ENCODE measurements at regions not wholly inside any gene's neighbourhood (a gene's known extent, or its start where the extent isn't known, plus 50 kb on each side); places are given as distances from the start of the nearest gene placed in this dataset.
"Not testable (repeated sequence)": the region's sequence is repeated elsewhere in the genome, so short reads cannot be mapped to it uniquely, and the experiment has no call there.

DNA sequence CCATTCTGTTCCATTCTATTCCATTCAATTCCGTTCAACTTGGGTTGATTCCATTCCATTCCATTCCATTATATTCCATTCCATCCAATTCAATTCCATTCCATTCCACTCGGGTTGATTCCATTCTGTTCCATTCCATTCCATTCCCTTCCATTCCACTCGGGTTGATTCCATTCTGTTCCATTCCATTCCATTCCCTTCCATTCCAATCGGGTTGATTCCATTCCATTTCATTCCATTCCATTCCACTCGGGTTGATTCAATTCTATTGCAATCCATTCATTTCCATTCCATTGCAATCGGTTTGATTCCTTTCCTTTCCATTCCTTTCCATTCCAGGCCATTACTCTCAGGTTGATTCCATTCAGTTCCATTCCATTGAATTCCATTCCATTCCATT is 1138.4 kb downstream of the RPIA start:
- no peak for DNase-seq (ENCODE audit: low spot score)
- Histone ChIP-seq H3K9me3 (ENCODE audit: low read depth) (peaks cover 25% of the 10 kb centered on the region), H3K27ac (no peak overlapping the region), H3K9me2 (replicated peaks; ENCODE audit: insufficient read depth) (no peaks in the 10 kb centered on the region), H3K36me3 (replicated peaks; ENCODE audit: insufficient read depth, low read depth) (no peaks in the 10 kb centered on the region), H3K79me2 (no peaks in the 10 kb centered on the region), H4K20me1 (ENCODE audit: insufficient read depth, poor library complexity, severe bottlenecking) (no peaks in the 10 kb centered on the region), H3K27me3 (no peaks in the 10 kb centered on the region), H2AFZ (no peak overlapping the region), H3K4me2 (no peak overlapping the region), H3K4me3 (no peak overlapping the region), H3K4me1 (ENCODE audit: insufficient read depth) (no peaks in the 10 kb centered on the region)
- 66% methylated on average over 6 of the region's 6 CpGs for WGBS (ENCODE audit: low lambda C conversion rate, missing lambda C conversion rate)
- TF ChIP-seq EZH2phosphoT487 (IDR thresholded peaks at IDR 0.05; ENCODE audit: low read depth, severe bottlenecking, unreplicated experiment) (no peak), EZH2 (IDR thresholded peaks at IDR 0.05; ENCODE audit: borderline replicate concordance) (no peak)
- TF ChIP-seq, protein P1, sequence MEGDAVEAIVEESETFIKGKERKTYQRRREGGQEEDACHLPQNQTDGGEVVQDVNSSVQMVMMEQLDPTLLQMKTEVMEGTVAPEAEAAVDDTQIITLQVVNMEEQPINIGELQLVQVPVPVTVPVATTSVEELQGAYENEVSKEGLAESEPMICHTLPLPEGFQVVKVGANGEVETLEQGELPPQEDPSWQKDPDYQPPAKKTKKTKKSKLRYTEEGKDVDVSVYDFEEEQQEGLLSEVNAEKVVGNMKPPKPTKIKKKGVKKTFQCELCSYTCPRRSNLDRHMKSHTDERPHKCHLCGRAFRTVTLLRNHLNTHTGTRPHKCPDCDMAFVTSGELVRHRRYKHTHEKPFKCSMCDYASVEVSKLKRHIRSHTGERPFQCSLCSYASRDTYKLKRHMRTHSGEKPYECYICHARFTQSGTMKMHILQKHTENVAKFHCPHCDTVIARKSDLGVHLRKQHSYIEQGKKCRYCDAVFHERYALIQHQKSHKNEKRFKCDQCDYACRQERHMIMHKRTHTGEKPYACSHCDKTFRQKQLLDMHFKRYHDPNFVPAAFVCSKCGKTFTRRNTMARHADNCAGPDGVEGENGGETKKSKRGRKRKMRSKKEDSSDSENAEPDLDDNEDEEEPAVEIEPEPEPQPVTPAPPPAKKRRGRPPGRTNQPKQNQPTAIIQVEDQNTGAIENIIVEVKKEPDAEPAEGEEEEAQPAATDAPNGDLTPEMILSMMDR (IDR thresholded peaks at IDR 0.05; ENCODE audit: poor library complexity): no peak

DNA sequence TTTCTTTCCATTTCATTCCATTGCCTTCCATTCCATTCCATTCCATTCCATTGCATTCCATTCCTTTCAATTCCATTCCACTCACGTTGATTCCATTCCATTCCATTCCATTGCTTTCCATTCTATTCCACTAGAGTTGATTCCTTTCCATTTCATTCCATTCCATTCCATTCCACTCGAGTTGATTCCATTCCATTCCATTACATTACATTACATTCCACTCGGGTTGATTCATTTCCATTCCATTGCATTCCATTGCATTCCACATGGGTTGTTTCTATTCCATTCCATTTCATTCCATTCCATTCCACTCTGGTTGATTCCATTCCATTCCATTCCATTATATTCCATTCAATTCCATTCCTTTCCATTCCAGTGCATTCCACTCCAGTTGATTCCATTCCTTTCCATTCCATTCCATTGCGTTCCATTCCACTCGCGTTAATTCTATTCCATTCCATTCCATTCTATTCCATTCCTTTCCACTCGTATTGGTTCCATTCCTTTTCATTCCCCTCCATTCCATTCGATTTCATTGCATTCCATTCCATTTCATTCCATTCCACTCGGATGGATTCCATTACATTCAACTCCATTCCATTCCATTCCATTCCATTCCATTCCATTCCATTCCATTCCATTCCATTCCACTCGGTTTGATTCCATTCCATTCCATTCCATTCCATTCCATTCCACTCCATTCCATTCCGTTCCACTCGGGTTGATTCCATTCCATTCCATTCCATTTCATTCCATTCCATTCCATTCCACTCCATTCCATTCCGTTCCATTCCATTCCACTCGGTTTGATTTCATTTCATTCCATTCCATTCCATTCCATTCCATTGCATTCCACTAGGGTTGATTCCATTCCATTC is 1139.1 kb downstream of the RPIA start:
- H3K9me3 ChIP-seq (ENCODE audit: low read depth): peaks cover 33% of the 10 kb centered on the region
- not testable (repeated sequence) for H3K4me3 ChIP-seq; H3K36me3 ChIP-seq (replicated peaks; ENCODE audit: insufficient read depth, low read depth); DNase-seq (ENCODE audit: low spot score); H3K27me3 ChIP-seq; H3K9me2 ChIP-seq (replicated peaks; ENCODE audit: insufficient read depth); H3K4me1 ChIP-seq (ENCODE audit: insufficient read depth); H3K27ac ChIP-seq; H2AFZ ChIP-seq; H3K4me2 ChIP-seq; H4K20me1 ChIP-seq (ENCODE audit: insufficient read depth, poor library complexity, severe bottlenecking); H3K79me2 ChIP-seq
- WGBS (ENCODE audit: low lambda C conversion rate, missing lambda C conversion rate): 68% methylated on average over 14 of the region's 14 CpGs

DNA sequence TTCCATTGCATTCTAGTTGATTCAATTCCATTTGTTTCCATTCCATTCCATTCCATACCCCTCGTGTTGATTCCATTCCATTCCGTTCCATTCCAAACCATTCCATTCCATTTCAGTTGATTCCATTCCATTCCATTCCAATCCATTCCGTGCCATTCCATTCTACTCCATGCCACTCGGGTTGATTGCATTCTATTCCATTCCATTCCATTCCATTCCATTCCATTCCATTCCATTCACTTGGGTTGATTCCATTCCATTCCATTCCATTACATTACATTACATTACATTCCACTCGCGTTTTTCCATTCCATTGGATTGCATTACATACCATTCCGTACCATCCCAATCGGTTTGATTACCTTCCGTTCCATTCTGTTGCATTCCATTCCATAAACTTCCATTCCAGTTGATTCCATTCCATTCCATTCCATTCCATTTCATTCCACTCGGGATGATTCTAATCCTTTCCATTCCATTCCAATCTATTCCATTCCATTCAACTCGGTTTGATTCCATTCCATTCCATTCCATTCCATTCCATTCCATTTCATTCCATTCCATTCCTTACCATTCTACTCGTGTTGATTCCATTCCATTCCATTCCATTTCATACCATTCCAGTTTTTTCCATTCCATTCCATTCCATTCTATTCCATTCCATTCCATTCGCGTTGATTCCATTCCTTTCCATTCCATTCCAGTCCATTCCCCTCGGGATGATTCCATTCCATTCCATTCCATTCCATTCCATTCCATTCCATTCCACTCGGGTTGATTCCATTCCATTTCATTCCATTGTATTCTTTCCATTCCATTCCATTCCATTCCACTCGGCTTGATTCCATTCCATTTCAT is 1140.4 kb downstream of the RPIA start:
- Histone ChIP-seq H3K9me3 (ENCODE audit: low read depth) (peaks cover 42% of the 10 kb centered on the region), H4K20me1 (ENCODE audit: insufficient read depth, poor library complexity, severe bottlenecking) (no peaks in the 10 kb centered on the region)
- WGBS (ENCODE audit: low lambda C conversion rate, missing lambda C conversion rate): 71% methylated on average over 17 of the region's 17 CpGs

More for the DNA sequence above, 1140.4 kb downstream of the RPIA start:
- no peak overlapping the region for H3K27ac ChIP-seq
- TF ChIP-seq EZH2 (IDR thresholded peaks at IDR 0.05; ENCODE audit: borderline replicate concordance) (no peak), EZH2phosphoT487 (IDR thresholded peaks at IDR 0.05; ENCODE audit: low read depth, severe bottlenecking, unreplicated experiment) (no peak)
- TF ChIP-seq, protein P1 (IDR thresholded peaks at IDR 0.05; ENCODE audit: poor library complexity): no peak
- H3K4me3 ChIP-seq: no peak overlapping the region
- H3K9me2 ChIP-seq (replicated peaks; ENCODE audit: insufficient read depth): no peaks in the 10 kb centered on the region
- no peaks in the 10 kb centered on the region for H3K36me3 ChIP-seq (replicated peaks; ENCODE audit: insufficient read depth, low read depth)
- H3K4me2 ChIP-seq: no peak overlapping the region
- no peak for DNase-seq (ENCODE audit: low spot score)
- no peaks in the 10 kb centered on the region for H3K4me1 ChIP-seq (ENCODE audit: insufficient read depth)
- no peaks in the 10 kb centered on the region for H3K27me3 ChIP-seq
- no peaks in the 10 kb centered on the region for H3K79me2 ChIP-seq
- no peak overlapping the region for H2AFZ ChIP-seq
